Umbilical cord (tissue), 1 donor: ENCODE measurements at regions not wholly inside any gene's neighbourhood (a gene's known extent, or its start where the extent isn't known, plus 50 kb on each side); places are given as distances from the start of the nearest gene placed in this dataset.

Experiments
- DNase-seq: peaks from one replicate; pipeline ENCODE4 v3.0.0-alpha.2; 2015; ENCODE audit warnings: low spot score

DNA sequence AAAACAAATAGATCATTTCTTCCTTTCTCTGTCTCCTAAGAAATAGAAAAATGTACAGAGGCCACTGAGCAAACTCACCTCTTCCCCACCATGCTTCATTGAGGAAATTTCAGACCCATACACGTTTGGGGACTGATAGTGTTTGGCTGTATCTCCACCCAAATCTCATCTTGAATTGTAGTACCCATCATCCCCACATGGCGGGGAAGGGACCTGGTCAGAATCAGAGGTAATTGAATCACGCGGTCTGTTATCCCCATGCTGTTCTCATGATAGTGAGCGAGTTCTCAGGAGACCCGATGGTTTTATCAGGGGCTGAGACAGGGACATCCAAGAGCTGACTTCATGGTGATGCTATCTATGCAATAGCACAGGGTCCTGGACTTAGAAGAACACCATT is 1655.8 kb downstream of the MAT2B start:
- DNase-seq = no peak

GRCh38 chr5:165163861-165164260 is 1658.4 kb downstream of the MAT2B start:
- DNase-seq = no peak

GRCh38 chr5:165173651-165174050 is 1668.2 kb downstream of the MAT2B start:
- DNase-seq = no peak

GRCh38 chr5:165175041-165175440 is 1669.6 kb downstream of the MAT2B start:
- DNase-seq = no peak

GRCh38 chr5:165184183-165184582 is 1678.8 kb downstream of the MAT2B start:
- DNase-seq = no peak

GRCh38 chr5:165185716-165186115 is 1680.3 kb downstream of the MAT2B start:
- DNase-seq = no peak

- DNase-seq = no peak
Measured at GRCh38 chr5:165187815-165188214, 1682.4 kb downstream of the MAT2B start.

GRCh38 chr5:165188556-165189175 is 1683.2 kb downstream of the MAT2B start:
- DNase-seq = no peak

DNA sequence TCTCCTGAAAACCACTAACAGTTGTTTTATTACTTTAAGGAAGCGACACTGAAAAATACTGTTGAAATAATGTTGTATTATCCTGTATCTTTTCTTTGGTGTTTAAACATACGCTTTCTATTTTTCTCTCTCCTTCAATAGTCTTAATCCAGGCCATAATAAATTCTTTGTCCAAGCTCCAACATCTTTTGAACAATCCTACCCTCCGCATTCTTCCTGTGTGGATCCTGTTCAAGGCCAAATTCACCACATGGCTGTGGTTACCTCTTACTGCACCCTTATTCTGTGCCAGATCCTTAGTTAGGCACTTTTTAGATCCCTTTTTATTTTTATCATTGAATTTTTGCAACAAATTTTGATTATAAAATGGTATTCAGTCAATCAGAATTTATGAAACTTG is 1691.5 kb downstream of the MAT2B start:
- DNase-seq = no peak

- DNase-seq = no peak
Measured at GRCh38 chr5:165201369-165201768, 1696.0 kb downstream of the MAT2B start.

GRCh38 chr5:165201771-165202518 is 1696.5 kb downstream of the MAT2B start:
- DNase-seq = peak; percentile 82

GRCh38 chr5:165202519-165202910 is 1697.1 kb downstream of the MAT2B start:
- no peak for DNase-seq

- DNase-seq = peak; percentile 69
Measured at GRCh38 chr5:165209101-165209727, 1703.8 kb downstream of the MAT2B start.

- peak; percentile 77 for DNase-seq
Measured at GRCh38 chr5:165224366-165225045, 1719.1 kb downstream of the MAT2B start.

DNA sequence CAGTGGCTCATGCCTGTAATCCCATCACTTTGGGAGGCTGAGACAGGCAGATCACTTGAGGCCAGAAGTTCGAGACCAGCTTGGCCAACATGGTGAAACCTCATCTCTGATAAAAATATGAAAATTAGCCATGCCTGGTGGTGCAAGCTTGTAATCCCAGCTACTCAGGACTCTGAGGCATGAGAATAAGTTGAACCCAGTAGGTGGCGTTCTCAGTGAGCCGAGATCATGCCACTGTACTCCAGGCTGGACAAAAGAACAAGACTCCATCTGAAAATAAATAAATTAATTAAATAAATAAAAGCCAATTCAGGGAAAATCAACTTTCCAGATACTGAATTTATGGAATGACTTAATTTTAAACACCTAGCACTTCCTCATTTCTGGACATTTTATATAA is 1722.1 kb downstream of the MAT2B start:
- no peak for DNase-seq

DNA sequence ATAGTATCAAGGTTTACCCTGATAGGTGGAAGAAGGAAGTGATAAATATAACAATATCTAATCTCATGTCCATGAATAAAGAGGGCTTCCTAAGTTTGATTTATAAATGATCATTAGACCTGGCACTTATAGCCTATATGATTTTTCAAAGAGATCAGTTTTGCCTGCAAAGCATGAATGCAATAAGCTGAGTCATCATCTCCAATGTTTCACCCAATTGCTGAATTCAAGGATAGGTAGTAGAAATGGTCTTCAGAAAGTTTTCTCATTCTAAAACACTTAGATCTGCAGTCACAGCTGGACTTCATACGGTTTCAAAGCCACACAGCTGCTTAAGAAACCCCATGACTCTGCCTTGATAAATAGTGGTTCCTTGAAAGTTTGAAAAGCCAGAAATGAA is 1722.8 kb downstream of the MAT2B start:
- DNase-seq = no peak

DNA sequence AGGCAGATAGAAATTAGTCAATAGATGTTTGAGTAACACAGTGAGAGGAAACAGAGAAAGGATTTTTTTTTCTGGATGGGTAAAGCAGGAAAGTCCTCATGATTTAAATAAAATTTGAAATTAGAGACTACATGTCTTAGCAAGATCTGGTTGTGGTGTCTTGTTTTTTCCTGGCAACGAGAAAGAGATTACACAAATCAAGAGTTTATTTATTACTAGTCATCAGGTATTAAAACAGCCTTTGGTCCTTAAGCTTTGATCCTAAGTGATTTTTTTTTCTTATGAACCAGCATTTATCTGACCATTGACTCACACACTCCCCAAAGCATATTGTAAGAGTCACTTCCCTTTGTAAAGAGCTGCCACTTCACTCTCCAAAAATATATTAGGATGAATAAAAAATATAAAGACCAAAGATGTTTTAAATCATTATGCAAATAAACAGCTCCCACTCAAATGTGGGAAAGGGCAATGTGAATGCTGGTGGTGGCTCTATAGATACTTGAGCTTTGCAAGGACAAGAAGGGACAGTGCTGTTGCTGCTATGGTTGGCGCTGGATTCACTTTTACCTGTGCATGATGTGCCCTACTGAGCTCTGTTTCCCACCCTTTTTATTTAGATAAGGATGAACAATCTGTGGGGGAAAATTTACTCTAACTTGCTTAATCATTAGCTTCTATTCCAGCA is 1726.5 kb downstream of the MAT2B start:
- peak; percentile 91 for DNase-seq

GRCh38 chr5:165232509-165233028 is 1727.2 kb downstream of the MAT2B start:
- DNase-seq = peak; percentile 67

- no peak for DNase-seq
Measured at GRCh38 chr5:165241811-165242210, 1736.4 kb downstream of the MAT2B start.

DNA sequence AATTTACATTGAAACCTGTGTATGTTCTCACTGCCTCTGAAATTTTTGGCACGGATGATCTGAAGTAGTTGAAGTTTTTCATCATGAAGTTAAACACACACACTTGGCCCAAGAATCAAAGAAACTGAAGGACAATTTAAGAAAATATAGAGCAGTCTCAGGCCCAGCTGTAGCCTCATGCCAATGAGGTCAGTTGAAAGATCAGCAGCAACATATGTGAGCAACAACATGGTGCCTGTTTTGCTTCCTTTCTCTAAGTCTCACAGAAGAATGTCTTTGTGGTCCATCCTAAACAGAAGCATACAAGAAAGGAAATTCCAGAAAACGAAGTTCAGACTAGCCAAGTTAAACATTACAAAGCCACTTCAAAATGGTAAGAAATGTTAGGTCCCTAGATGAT is 1737.2 kb downstream of the MAT2B start:
- DNase-seq = no peak

DNA sequence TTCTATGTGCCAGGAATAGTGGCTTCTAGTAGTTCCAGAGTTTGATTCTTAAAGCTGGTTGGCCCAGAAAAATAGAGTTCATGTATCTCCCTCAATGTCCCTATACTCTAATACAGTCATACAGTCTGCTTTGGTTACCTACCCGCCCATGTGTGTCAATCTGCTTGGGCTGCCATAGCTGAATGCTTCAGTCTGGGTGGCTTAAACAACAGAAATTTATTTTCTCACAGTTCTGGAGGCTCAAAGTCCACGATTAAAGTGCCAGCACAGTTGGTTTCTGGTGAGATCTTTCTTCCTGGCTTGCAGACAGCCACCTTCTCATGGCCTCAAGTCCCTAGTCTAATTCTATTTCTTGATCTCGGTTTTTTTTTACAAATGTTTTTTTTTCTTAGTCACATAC is 1739.0 kb downstream of the MAT2B start:
- DNase-seq = no peak
